DMS153 treated with DMSO at 0.1 percent for 48 hours (cell line): ENCODE measurements at regions not wholly inside any gene's neighbourhood (a gene's known extent, or its start where the extent isn't known, plus 50 kb on each side); places are given as distances from the start of the nearest gene placed in this dataset.
"Not testable (repeated sequence)": the region's sequence is repeated elsewhere in the genome, so short reads cannot be mapped to it uniquely, and the experiment has no call there.

Source experiments
- DNase-seq: peaks from one replicate; lab custom pipeline; 2025; ENCODE audit not compliant: unreplicated experiment; lab: John Stamatoyannopoulos, UW

- DNase-seq, result no peak
Observed at GRCh38 chr13:107927557-107927956, 287.8 kb downstream of the LIG4 start.

GRCh38 chr13:107926515-107926914 lies 288.8 kb downstream of the LIG4 start:
- not testable (repeated sequence) for DNase-seq

DNA sequence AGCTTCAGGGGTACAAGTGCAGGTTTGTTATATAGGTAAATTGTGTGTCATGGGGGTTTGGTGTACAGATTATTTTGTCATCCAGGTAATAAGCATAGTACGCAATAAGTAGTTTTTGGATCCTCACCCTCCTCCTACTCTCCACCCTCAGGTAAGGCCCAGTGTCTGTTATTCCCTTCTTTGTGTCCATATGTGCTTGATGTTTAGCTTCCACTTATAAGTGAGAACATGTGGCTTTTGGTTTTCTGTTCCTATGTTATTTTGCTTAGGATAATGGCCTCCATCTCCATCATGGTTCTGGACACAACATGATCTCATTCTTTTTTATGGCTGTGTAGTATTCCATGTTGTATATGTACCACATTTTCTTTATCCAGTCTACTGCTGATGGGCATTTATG lies 298.4 kb downstream of the LIG4 start:
- not testable (repeated sequence) for DNase-seq

GRCh38 chr13:107912745-107913144 lies 302.6 kb downstream of the LIG4 start:
- no peak for DNase-seq

DNA sequence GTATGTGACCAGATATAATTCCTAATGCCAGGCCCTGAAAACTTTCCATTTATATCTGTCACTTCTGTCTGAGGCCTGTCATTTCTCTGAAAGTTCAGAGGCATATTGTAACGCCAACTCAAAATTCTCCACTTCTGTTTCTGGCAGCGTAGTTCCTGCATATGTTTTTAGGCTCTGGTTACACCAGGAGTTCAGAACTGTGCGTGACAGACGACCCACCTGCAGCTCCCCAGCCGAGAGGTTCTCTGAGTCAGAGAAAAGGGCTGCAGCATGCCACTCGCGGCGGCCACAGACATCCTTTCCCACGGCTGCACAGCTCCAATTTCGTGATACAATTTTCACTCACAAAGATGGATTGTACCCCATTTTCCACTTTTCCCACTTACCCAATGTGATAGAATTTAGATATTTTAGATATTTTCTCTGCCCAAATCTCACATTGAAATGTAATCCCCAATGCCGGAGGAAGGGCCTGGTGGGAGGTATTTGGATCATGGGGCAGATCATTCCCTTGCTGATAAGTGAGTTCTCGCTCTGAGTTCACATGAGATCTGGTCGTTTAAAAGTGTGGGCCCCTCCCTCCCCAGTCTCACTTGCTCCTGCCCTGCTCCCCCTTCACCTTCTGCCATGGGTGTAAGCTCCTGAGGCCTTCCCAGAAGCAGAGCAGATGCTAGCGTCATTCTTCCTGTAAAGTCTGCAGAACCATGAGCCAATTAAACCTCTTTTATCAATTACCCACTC lies 308.1 kb downstream of the LIG4 start:
- no peak for DNase-seq

DNA sequence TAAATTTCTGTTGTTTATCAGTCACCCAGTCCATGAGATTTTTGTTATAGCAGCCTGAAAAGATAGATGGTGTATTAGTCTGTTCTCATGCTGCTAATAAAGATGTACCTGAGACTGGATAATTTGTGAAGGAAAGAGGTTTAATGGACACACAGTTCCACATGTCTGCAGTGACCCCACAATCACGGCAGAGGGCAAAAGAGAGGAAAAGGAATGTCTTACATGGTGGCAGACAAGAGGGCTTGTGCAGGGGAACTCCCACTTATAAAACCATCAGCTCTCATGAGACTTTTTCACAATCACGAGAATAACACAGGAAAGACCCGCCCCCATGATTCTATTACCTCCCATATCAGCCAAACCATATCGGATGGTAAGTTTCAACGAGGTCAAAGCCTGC lies 309.2 kb downstream of the LIG4 start:
- DNase-seq, result no peak

- DNase-seq, result no peak
Observed at GRCh38 chr13:107901996-107902562, 313.3 kb downstream of the LIG4 start.

DNA sequence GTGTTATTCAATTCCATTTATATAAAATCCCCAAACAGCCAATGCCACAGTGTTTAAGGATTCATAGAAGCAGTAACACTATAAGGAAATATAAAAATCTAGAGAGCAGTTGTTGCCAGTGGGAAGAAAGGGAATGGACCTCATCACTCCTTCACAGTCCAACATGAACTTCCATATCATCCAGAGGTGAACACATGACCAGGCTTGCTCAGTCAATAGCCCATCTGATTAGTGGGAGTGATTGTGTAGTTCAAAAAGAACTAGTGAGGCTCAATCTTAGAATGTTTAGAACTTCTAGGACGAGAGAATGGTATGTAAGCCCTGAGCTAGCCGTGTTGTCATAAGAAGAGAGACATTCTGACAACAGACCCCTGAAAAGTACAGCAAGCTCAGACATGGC lies 314.1 kb downstream of the LIG4 start:
- DNase-seq, result no peak

DNA sequence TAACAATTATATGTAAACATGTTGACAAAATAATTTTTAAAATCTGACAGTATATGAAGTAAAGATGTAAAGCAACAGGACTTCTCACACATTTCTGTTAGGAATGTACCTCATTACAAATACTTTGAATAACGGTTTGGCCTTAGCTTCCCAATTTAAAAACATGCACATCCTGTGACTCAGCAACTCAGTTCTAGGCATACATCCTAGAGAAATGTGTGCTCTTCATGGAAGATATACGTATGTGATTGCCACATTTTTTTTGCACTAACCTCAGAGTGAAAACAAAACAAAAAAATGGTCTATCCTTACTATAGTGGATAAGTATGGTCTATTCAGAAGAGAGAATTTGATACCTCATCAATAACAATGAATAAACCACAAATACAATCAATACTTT lies 314.6 kb downstream of the LIG4 start:
- no peak for DNase-seq

DNA sequence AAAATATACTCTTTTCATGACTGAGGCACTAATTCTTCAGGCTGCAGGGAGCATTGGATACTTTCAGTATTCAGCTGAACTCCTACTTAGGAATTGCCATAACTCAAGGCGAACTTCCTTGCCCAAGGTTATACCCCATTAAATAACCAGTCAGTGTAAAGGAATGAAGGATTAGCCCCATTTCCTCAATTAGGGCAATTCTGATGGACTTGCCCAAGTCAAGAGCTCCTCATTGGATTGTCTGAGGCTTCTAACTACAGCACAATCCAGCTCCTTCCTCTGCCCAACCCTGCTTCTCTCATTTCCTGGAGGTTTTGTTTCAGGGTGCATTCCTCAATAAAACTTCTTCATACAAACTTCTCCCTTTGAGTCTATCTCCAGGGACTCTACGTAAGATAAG lies 329.2 kb downstream of the LIG4 start:
- no peak for DNase-seq

- DNase-seq, result no peak
Observed at GRCh38 chr13:107884564-107884963, 330.8 kb downstream of the LIG4 start.

DNA sequence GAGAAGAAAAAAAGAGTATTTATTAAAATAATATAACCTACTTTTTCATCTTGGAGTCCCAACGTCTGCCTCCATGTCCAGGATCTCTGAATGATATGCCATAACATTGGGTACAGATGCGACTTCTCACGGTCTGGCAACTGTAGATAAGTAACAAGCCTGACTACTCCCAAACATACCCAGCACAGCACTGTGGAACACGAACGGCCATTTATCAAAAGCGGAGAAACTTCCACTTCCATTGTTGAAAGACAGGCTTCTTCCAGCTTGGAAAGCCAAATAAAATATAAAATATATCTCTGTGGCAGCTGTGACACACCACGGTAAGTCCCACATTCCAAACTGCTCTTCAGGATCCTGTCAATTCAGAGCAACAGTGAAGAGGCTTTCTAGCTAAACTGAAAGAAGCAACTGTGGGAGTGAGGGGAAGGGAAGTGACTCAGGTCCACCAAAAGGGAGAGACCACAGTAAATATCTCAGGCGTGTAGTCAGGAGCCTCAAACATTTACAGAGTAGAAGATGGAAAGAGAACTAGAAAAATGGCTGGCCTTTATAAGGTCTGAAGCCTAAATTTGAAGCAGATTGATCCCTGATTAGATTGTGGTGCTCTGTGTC lies 331.7 kb downstream of the LIG4 start:
- no peak for DNase-seq

DNA sequence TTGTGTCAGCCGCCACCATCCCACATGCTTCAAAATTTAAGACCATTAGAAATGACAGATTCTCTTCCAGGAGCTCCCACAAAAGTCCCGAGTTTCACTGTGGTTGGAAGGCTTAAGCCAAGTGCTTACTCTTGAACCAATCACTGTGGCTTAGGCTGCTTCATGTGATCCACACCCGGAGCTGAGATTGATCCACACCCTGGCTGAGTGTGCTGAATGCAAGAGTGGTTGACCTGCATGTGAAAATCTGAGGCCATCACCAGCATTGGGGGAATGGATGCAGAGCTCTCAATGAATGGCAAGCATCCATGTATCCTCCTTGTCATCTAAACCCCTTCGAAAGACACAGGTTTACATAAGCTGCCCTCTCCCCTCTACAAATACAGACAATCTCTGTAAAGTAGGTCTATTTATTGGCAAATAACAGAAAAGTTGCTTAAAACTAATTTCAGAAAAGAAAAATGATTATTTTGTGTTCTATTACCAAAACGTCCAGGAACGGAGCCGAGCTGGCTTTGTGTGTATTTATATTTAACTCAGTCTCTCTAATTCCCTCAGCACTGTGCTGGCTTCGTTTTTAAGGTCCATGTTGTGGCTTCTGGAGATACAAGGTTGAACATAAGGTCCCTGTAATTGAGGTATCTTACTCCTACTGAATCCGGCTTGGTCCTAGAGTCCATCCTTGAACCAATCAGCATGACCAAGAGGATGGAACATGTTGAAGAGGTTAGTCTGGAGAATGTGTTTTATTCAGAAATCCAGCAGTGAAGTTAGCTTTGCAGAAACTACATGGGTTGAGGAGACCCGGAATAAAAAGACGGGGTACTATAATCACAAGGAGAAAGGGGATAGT lies 332.4 kb downstream of the LIG4 start:
- DNase-seq, result no peak

DNA sequence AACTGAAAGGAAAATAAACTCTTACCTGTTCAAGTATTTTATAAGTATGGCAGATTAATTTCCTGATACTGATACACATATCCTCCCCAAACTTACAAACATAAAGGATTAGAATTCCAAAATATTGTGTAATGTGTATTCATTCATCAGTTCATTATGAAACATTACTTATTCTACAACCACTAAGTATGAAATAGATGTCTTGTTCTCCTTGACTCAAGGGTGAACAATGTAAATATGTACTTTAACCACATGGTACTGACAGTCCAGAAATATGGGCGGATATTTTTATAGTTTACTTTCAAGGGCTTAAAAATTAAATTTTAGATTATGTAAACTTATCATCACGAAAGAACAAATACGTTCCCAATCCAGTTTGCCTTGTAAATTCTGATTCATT lies 334.0 kb downstream of the LIG4 start:
- DNase-seq, result no peak

DNA sequence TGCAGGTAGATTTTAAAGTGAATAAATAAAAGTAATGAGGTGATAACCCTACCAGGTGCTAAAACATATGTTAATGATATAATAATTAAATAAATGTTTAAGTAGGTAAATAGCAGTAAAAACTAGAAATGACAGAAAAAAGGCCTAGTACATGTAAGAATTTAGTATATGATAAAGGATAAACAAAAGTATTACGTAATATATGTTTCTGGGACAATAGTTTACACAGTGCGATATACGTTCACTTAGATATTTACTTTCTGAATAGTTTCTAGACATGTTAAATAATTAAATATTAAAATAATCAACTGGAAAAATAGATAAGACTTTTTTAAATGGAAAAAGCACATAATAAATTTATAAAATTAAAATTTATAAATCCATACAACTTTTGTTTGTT lies 340.9 kb downstream of the LIG4 start:
- no peak for DNase-seq

GRCh38 chr13:107873926-107874325 lies 341.4 kb downstream of the LIG4 start:
- DNase-seq, result no peak

- DNase-seq, result no peak
Observed at GRCh38 chr13:107870400-107870799, 344.9 kb downstream of the LIG4 start.

DNA sequence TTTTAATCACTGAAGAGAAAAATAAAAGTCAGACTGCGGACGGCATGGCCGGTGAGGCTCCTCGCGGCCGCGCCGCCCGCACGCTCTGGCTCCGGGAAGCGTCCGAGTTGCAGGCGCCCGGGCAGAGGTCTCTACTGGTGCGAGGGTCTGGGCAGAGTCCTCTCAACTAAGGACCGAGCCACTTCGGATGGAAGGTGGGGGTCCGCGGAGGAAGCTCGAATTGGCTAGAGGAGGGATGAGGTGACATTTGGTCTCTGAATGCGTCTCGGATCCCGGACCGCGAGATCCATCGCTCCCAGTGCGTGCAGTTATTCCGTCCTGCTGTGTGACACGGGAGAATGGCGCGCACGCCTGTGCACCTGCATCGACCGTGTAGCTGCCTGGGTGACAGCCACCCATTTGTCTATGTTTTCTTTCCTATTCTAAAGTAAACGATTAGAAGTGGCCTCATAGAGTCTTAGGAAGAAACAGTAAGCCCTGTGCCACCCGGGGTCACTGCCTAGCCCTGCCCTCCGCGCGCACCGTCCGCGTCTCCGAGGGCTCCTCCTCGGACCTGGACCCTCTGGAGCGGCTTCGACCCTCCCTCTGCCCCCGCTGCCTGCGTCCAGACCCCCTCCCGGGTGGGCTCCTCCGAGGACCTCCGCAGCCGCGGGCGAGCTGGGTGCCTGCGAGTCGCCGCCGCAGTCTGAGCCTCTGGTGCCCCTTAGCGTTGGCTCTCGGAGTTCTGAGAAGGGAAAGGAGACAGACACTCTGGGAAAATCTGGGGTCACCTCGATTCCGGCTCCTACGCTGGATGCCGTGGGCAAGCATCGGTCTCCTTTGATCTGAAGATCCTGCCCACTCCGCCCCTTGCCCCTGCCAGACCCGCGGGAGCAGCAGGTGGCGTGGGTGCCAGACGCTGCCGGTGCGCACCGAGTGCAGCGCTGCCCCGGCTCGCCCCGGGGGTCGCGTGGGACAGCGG lies 347.4 kb downstream of the LIG4 start:
- DNase-seq, result peak; percentile 23

- peak; percentile 18 for DNase-seq
Observed at GRCh38 chr13:107866941-107867623, 348.3 kb downstream of the LIG4 start.
